HG03064 (cell line): ENCODE measurements at regions not wholly inside any gene's neighbourhood (a gene's known extent, or its start where the extent isn't known, plus 50 kb on each side); places are given as distances from the start of the nearest gene placed in this dataset.

ENCODE experiments used
- ATAC-seq: cut with Tn5 transposase; IDR thresholded peaks from one replicate; pipeline ENCODE4 v1.9.1; 2021; ENCODE audit warnings: low read depth; ENCODE audit not compliant: unreplicated experiment

DNA sequence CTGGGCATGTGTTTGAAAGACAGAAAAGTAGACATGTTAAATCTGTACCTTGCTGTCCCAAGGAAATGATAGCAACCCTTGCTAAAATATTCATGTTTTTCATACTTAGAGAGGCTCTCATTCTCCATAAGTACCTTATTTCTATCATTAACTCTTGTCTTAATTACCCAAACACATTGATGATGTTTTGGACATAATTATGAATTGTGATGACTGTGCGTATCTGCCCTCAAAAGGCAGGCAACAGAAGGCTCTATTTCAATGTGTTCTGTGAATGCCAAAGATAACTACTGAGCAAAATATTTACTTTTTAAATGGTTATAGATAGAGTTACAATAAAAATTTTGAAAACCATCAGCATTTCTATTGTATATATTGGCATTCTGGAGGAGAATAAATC lies 1263.8 kb downstream of the ZPLD1 start:
- ATAC-seq, result no peak

DNA sequence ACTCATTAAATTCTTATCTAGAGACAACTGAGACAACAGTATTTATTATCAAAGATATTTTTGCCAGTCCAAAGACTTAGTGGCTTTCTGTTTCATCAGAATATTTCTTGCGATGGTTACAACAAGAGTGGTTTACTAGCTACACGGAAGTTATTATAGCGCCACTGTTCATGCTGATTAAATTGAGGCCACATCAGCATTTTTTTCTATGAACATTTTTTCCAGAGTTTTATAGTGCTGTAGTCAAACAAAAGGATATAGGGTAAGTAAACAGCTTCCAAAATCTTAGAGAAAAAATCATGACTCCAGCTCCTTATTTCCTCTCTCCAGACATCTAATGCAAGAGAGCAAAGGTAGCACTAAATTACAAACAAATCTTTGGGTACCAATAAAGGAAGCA lies 1264.4 kb downstream of the ZPLD1 start:
- no peak for ATAC-seq

DNA sequence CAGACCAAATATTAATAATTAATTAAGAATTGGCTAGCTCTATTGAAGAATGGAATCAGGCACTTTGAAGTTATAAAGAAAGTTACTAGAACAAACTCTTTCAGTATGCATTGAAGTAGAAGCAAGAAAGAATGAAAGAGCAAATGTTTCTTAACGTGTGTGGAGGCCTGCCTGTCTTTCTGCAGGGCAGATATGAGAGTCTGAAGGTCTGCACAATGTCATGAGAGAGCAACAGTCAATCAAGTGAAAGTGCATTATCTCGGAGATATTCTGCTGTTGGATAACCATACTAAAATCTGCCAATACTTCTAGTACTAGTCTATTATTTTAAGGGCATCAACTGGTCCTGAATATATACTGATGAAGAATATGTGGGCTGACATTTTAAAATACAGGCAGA lies 1270.8 kb downstream of the ZPLD1 start:
- no peak for ATAC-seq

DNA sequence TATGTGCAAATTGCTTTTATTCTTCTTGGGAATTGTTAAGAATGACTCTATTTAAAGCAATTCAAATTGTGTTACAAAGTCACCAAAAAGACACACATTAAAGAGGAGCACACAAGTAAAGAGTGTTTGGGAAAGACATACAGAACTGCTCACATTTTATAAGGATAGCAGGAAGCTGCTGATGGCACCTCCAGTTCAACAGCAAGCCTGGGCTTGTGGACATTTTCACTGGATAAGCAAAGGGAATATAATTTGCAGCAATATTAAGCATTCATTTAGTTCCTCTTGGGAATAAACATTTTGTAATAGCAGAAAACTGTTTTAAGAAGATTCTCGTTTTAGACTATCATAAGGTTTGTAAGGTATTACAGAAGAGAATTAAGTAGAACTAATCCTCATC lies 1271.9 kb downstream of the ZPLD1 start:
- no peak for ATAC-seq

DNA sequence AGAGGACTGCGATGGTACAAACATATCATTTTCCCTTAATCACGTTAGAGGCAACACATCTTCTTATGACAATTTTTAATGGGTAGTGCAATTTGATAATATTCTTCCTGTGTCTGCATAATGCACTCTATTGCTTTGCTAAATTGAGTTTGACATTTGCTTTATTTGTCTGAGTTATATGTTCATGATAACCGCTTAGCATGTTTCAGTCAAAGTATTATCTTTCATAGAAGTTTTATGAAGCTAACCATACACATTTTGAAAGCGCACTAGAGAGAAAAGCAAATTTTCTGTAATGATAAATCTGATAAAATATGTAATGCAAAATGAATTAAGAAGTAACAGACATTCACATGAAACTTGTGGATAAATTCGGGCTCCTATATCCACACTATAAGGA lies 1276.9 kb downstream of the ZPLD1 start:
- no peak for ATAC-seq

DNA sequence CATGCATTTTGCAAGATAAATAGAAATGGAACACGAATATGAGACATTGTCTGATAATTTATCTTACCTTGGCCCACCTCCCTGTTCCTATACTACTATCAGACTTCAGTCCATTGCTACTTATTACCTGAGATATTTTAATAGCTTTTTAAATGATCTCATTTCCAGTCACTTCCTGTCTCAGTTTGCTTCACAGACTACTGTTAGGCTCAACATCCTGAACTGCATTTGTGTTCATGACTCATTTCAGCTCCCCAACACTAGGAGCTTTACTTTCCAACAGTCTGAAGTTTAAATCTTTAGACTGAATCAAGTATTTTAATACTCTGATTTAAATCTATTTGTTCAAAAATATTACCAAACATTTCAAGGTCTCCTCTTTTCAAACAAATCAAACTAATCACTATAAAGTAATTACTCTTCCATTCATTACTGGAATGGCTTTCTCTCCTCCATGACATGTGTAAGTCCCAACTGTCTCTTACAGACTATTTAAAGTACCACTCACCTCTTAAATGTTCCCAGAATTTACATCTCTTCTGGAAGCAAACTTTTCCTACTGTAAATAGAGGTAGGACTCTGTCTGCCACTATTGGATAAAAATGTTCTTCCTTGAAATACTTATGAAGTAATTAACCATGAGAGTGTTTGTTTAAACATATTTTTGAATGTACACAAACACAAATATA lies 1277.6 kb downstream of the ZPLD1 start:
- ATAC-seq, result no peak

DNA sequence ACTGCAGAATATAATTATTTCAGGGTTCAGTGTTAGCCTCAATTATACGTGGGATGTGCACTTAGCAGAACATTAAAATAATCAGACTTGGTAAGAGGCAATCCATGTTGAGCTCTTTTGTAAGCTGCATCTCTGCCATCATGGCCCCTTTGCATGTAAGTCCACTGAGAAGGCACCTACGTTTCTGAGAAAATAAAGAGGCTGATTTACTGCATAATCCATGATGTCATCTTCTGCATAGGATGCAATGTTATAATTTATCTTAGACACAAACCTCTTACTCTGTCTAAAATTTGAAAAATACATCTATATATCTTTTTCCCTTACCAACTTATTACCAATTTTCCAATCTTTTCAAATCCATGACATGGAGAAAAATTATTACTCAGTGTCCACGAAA lies 1294.7 kb downstream of the ZPLD1 start:
- ATAC-seq, result no peak

DNA sequence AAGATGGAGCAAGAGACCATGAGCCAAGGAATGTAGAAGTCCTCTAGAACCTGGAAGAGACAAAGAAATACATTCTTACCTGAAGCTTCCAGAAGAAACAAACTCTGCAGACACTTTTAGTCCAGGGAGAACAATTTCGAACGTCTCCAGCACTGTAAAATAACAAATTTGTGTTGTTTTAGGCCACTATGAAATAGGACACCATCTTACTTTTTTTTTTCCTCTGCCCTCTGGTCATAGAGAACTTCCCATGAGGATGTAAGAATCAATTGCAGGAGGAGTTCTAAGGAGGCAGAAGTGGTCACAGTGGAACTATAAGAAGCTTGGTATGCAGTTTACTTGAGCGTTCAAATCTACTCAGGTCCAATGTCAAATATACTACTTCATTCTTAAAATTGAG lies 1295.9 kb downstream of the ZPLD1 start:
- ATAC-seq, result no peak

DNA sequence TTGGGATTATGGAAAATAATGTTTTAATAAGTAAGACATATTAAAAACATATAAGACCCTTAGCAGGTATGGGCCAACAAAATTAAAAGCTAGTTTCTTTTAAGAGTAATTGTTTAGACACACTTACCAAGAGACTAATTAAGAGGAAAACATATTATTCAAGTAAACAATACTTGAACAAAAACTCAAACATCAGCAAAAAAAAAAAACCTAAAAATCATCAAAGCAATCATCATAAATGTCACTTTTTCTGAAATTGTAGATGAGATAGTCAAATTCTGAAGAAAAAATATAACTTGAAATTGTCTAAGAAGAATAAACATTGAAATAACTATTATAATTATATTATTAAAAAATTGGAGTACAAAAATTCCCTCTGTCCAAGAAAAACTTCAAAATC lies 1318.2 kb downstream of the ZPLD1 start:
- ATAC-seq, result no peak

DNA sequence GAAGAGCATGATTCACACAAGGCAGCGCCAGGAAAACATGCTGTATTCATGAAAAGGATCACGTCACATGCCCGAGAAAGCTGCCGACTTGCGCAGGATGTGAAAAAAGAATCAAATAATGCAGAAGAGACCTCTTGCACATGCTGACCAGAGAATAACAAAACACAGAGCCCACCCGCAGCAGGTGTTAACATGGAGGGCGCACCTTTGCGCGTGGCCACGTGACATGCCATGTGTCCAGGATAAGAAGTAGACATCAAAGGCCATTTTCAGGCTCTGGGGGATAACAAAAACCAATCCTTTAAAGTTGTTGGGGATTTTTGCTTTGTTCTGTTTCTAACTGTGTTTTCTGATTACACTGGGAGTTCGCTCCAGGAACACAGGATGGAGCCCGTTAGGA lies 1332.8 kb downstream of the ZPLD1 start:
- ATAC-seq, result no peak

DNA sequence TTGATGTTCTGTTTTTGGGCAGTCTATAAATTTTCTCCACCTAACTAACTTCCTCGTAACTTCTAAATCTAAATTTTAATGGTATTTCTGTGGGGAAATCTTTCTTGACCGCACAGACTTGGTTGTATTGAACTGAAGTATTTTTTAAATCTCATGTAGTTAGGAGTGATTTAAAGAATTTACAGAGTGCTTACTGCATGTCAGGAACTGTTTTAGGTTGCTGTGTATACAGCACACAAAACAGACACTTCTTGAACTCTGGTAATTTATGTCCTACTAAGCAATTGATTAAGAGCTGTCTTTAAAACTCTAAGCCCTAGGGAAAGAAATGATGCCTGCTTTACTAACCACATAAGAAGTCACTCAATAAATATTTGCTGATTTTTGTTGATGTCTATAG lies 1350.2 kb downstream of the ZPLD1 start:
- ATAC-seq, result no peak

DNA sequence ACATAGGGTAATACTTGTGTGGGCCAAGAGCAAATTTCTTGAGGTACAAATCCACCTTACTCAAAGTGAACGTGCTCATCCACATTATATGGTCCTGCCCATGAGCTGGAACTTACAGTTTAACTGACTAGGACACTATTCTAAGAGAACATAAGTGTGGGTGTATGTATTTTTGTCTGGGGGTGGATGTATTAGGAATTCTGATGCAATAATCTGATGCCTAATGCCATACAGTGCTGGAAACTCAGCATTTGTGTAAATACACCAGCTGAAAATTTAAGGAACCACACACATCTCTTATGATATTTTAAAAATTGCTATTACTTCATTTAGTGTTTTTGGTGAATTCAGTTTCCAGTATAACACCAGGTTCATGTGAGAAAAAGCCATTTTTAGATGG lies 1350.7 kb downstream of the ZPLD1 start:
- ATAC-seq, result no peak

DNA sequence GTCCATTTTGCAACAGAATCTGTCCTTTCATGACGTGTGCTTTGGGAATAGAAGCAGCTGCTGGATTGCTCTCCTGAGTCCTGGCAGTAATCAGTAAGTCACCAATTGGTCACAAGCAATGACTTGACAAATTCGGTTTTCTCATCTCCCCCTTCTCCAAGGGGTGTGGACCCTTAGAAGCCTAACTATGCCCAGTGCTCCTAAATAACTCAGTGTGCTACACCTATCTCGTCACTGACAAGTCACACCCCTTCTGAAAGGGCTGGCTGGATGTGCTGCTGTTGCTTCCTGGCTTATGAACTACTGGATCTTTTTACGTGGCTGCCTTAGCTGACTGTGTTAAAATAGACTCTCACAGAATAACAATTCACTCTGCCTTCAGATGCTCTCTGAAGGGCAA lies 1351.5 kb downstream of the ZPLD1 start:
- ATAC-seq, result no peak

DNA sequence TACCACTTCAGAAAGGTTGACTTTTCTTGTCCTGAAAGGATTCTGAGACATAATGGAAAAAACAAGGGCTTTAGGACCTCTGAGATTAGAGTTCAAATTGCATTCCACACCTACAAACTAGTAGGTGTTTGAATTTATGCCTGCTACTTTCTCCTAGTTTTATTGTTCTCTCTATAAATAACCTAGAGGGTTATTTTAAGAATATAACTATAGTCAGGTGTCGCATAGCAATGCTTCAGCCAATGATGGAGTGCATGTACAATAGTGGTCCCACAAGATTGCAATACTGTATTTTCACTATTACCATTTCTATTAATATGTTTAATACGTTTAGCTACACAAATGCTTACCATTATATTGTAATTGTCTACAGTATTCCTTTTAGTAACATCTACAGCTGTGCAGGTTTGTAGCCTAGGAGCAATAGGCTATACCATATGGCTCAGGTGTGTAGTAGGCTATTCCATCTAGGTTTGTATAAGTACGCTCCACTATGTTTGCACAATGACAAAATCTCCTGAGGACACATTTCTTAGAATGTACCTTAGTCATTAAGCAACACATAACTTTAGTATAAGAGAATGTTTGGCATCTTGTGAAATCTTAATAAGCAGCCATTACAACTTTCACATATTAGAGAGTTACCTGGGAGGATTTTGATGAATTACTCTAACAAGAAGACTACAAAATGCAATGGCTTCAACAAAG lies 1352.5 kb downstream of the ZPLD1 start:
- no peak for ATAC-seq

DNA sequence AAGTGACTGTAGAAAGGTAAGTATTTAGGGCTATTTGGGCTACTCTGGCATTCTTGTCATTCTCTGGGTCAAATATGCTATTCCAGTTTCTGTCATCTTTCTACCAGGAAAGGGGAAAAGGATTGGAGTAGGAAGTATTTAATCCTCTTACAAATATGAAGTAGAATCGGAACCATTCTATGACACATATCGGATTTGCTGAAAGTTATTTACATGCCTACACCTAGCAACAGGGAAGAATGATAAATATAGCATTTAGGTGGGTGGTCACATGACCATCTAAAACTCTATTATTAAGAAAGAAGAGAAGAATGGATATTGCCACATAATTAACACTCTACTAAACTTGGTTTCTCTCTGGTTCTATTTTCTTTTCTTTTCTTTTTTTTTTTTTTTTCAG lies 1353.1 kb downstream of the ZPLD1 start:
- no peak for ATAC-seq

DNA sequence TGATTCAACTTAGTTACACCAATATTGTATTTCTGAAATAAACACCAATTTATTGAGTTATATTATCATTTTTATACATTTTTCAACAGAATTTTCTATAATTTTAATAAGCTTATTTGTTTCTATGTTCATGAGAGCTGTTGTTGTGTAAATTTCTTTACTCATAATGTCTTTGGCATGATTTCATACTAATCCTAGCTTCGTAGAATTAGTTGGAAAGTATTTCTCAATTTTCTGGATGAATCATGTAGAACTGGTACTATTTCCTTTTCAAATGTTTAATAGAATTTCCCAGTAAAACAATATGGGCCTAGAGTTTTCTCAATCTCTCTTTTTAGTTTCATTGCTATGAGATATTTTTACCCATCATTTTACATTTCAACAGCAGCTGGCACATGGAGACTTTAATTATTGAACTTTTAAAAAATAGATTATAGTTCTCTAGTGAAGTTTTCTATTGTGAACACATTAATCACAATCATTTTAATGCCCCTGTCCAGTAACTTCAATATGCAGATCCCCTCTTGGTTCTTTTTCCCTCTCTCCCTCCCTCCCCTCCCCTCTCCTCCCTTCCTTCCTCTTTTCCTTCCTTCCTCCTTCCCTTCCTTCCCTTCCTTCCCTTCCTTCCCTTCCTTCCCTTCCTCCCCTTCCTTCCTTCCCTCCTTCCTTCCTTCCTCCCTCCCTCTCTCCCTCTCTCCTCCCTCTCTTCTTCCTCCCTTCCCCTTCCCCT lies 1357.1 kb downstream of the ZPLD1 start:
- no peak for ATAC-seq

DNA sequence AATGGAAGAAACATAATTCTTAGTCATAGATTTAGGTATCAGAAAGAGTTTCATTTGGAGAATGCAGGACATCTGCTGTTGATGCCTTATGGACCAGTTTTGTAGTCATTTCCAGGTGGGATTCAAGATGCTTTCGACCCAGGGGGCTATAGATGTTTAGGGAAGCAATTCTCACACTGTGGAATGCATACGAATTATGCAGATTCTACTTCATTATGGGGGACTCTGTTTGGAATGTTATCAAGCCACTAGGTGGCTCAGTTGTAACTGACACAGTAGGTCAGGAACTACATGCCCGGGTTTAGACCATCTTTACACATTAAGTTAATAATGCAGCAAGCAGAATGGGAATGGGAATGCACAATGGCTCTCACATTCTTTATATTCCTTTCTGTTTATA lies 1359.8 kb downstream of the ZPLD1 start:
- no peak for ATAC-seq

DNA sequence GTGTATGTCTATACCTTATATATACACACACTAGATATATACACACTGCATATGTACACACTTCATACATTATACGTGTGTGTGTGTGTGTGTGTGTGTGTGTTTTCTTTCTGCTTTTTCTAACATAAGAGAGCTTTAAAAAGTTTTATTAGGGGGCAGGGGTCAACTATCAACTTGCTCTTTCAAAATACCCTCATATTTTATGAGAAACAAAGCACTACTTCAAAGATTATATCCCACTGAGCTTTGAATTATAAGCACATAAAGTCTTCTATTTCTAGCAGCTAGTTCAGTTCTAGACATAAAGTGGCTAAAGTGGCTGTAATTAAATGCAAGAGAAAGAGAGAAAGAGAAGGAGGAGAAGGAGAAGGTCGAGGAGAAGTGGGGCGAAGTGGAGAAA lies 1361.3 kb downstream of the ZPLD1 start:
- ATAC-seq, result no peak

DNA sequence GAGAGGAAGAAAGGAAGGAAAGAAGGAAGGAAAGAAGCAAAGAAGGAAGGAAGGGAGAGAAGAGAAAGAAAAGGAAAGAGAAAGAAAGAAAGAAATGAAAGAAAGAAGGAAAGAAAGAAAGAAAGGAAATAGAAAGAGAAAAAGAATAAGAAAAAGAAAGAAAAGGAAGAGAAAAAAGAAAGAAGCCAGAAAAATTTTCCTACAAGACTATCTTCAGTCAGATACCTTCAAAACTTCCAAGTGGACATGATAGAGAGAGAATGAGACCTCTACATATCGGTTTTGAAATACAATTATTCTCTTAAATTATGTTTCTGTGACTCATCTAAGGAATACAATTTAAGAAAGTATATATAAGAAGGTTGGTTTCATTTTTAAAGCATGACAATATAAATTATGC lies 1369.0 kb downstream of the ZPLD1 start:
- ATAC-seq, result no peak

DNA sequence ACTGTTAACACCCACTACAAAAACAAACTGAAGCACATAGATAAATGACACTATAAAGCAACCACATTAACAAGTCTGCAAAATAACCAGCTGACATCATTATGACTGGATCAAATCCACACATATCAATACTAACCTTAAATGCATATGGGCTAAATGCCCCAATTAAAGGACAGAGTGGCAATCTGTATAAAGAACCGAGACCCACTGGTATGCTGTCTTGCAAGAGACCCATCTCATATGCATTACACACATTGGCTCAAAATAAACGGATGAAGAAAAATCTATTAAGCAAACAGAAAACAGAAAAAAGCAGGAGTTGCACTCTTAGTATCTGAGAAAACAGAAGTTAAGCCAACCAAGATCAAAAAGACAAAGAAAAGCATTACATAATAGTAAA lies 1375.4 kb downstream of the ZPLD1 start:
- no peak for ATAC-seq

DNA sequence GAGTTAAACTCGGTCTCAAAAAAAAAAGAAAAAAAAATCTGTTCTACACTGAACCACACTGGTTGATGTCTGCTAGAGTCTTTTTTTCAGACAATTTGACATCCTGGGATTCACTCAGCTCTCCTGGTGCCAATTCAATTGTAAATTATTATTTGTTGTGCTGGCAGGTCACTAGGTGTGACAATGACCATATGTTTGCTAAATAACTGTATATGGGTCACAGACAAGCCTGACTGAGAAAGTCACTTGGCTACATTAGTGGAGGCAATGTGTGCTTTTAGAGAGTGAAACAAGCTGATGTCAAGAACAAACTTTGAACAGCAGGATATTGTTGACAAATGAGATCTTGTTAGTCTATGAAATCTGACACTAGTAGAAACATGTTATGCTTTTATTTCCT lies 1379.1 kb downstream of the ZPLD1 start:
- ATAC-seq, result no peak

DNA sequence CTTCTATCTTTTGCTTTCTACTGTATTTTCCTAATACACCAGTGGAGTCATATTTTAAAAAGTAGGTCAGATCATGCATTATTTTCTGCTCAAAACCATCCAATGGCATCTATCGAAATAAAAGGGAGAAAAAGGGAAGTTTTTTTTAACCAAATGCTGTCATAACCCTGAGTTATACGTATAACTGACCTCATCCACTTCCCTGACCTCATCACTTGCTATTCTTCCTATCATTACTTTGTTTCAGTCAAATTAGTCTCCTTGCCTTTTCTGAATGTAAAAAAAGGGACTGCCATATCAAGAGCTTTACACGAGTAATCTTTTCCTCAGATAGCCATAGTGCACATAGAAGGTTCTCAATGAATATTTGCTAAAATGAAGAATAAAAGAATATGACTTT lies 1383.6 kb downstream of the ZPLD1 start:
- ATAC-seq, result no peak
